Keratinocyte (primary cell): ENCODE measurements at regions not wholly inside any gene's neighbourhood (a gene's known extent, or its start where the extent isn't known, plus 50 kb on each side); places are given as distances from the start of the nearest gene placed in this dataset.

ENCODE experiments used
- DNase-seq: peaks from one replicate; pipeline ENCODE4 v3.0.0-alpha.2; 2011; ENCODE audit warnings: low read depth, missing footprints, low spot score
- FAIRE-seq: peaks from 2 replicates; lab custom pipeline; 2011; peaks lifted over from hg19 to GRCh38; lab: Jason Lieb, UNC
- H2AFZ ChIP-seq: 2 replicates; pipeline ENCODE4 v1.6.0; 2012; ENCODE audit warnings: low read length, control low read depth, inconsistent platforms; ENCODE audit not compliant: control insufficient read depth
- H3K27ac ChIP-seq: 2 replicates; pipeline ENCODE4 v1.5.1; 2011; ENCODE audit warnings: low read length; ENCODE audit not compliant: control insufficient read depth, insufficient read depth
- H3K27me3 ChIP-seq: 3 replicates; pipeline ENCODE4 v1.6.0; 2011; ENCODE audit warnings: low read length; ENCODE audit not compliant: control insufficient read depth, insufficient read depth; ENCODE audit errors: extremely low read depth
- H3K36me3 ChIP-seq, 2 experiments: 2 replicates in 1 of 2; 3 replicates in 1 of 2; pipeline ENCODE4 v1.5.1; 2011; ENCODE audit warnings: low read length in 2 of 2, mild to moderate bottlenecking in 1 of 2; ENCODE audit not compliant: control insufficient read depth in 2 of 2, insufficient read depth in 2 of 2; ENCODE audit errors: extremely low read depth in 1 of 2
- H3K4me1 ChIP-seq: 3 replicates; pipeline ENCODE4 v1.5.1; 2011; ENCODE audit warnings: low read length; ENCODE audit not compliant: control insufficient read depth, insufficient read depth; ENCODE audit errors: extremely low read depth
- H3K4me2 ChIP-seq: 3 replicates; pipeline ENCODE4 v1.6.0; 2011; ENCODE audit warnings: low read depth, low read length; ENCODE audit not compliant: control insufficient read depth, insufficient read depth; ENCODE audit errors: extremely low read depth
- H3K4me3 ChIP-seq, 3 experiments: fragments of 200-600 bp in 1 of 3; sonication (generic) in 1 of 3; 2 replicates in 2 of 3; 3 replicates in 1 of 3; pipeline ENCODE4 v1.5.1; 2011 to 2016; ENCODE audit warnings: low read length in 3 of 3, mild to moderate bottlenecking in 3 of 3, control low read depth in 2 of 3, inconsistent platforms in 1 of 3, low read depth in 1 of 3, mixed read lengths in 1 of 3, mixed run types in 1 of 3, moderate library complexity in 1 of 3; ENCODE audit not compliant: control insufficient read depth in 2 of 3, insufficient read depth in 2 of 3; ENCODE audit errors: extremely low read depth in 1 of 3
- H3K79me2 ChIP-seq: 2 replicates; pipeline ENCODE4 v1.6.0; 2012; ENCODE audit warnings: low read length; ENCODE audit not compliant: control insufficient read depth, insufficient read depth
- H3K9ac ChIP-seq: 3 replicates; pipeline ENCODE4 v1.6.0; 2011; ENCODE audit warnings: low read length; ENCODE audit not compliant: control insufficient read depth, insufficient read depth; ENCODE audit errors: extremely low read depth
- H3K9me1 ChIP-seq: 3 replicates; pipeline ENCODE4 v1.6.0; 2011; ENCODE audit warnings: low read length; ENCODE audit not compliant: control insufficient read depth, insufficient read depth; ENCODE audit errors: extremely low read depth
- H3K9me3 ChIP-seq: 2 replicates; pipeline ENCODE4 v1.5.1; 2012; ENCODE audit warnings: low read depth, low read length; ENCODE audit not compliant: control insufficient read depth
- H4K20me1 ChIP-seq: 3 replicates; pipeline ENCODE4 v1.6.0; 2011; ENCODE audit warnings: low read length; ENCODE audit not compliant: control insufficient read depth, insufficient read depth; ENCODE audit errors: extremely low read depth
- CTCF ChIP-seq, 3 experiments: IDR thresholded peaks in 1 of 3; conservative IDR thresholded peaks in 1 of 3; optimal IDR thresholded peaks in 1 of 3; 2 replicates in 2 of 3; 3 replicates in 1 of 3; pipeline versions ENCODE3 to v1.5.1; 2011; ENCODE audit warnings: low read length in 3 of 3, mild to moderate bottlenecking in 3 of 3, moderate library complexity in 2 of 3, control low read depth in 1 of 3, inconsistent platforms in 1 of 3; ENCODE audit not compliant: insufficient read depth in 2 of 3; ENCODE audit errors: extremely low read depth in 1 of 3
- EZH2 ChIP-seq: IDR thresholded peaks from one replicate; pipeline ENCODE4 v1.6.1; 2012; ENCODE audit warnings: inconsistent platforms, mild to moderate bottlenecking, low read length, moderate library complexity
- dilution Hi-C: fragments of 300-500 bp; cut with MboI; formaldehyde crosslinking; loops from one replicate; pipeline ENCODE4 v1.7.0; 2020; ENCODE audit warnings: low sequenced_read_pairs; ENCODE audit not compliant: extremely low pct_ligation_motif_present

- Histone ChIP-seq H3K27ac (no peak overlapping the region), H3K4me1 (no peaks in the 10 kb centered on the region), H3K4me2 (no peak overlapping the region), H3K9ac (no peak overlapping the region), H3K36me3 (no peaks in the 10 kb centered on the region), H3K27me3 (no peaks in the 10 kb centered on the region), H2AFZ (no peak overlapping the region), H4K20me1 (no peaks in the 10 kb centered on the region), H3K9me3 (no peaks in the 10 kb centered on the region), H3K4me3 (no peak overlapping the region), H3K9me1 (no peaks in the 10 kb centered on the region), H3K79me2 (no peaks in the 10 kb centered on the region)
- FAIRE-seq (no peak), DNase-seq (no peak)
- no peak for TF ChIP-seq CTCF (optimal IDR thresholded peaks at IDR 0.05 in 1 of 3, IDR thresholded peaks at IDR 0.05 in 1 of 3, conservative IDR thresholded peaks at IDR 0.05 in 1 of 3; ENCODE audit: extremely low read depth in 1 of 3, insufficient read depth in 2 of 3, low read length in 3 of 3)
- TF ChIP-seq EZH2 = no peak
- dilution Hi-C loops = no loop called here
Observed at GRCh38 chr3:101141135-101141534, 147.9 kb upstream of the ABI3BP start.

GRCh38 chr3:101138817-101139216 is 145.6 kb upstream of the ABI3BP start:
- H2AFZ ChIP-seq = no peak overlapping the region
- dilution Hi-C loops = no loop called here
- H3K9ac ChIP-seq = no peak overlapping the region
- no peak for TF ChIP-seq CTCF (optimal IDR thresholded peaks at IDR 0.05 in 1 of 3, IDR thresholded peaks at IDR 0.05 in 1 of 3, conservative IDR thresholded peaks at IDR 0.05 in 1 of 3; ENCODE audit: extremely low read depth in 1 of 3, insufficient read depth in 2 of 3, low read length in 3 of 3)
- TF ChIP-seq EZH2 = no peak
- H3K4me2 ChIP-seq = no peak overlapping the region
- H3K4me3 ChIP-seq = no peak overlapping the region
- H3K79me2 ChIP-seq = no peaks in the 10 kb centered on the region
- H3K4me1 ChIP-seq = no peaks in the 10 kb centered on the region
- H3K27me3 ChIP-seq = no peaks in the 10 kb centered on the region
- H4K20me1 ChIP-seq = no peaks in the 10 kb centered on the region
- H3K27ac ChIP-seq = no peak overlapping the region
- no peaks in the 10 kb centered on the region for H3K9me1 ChIP-seq
- H3K36me3 ChIP-seq = no peaks in the 10 kb centered on the region
- no peak for DNase-seq
- no peak for FAIRE-seq
- no peaks in the 10 kb centered on the region for H3K9me3 ChIP-seq
